SK-N-DZ (cell line): ENCODE measurements at regions not wholly inside any gene's neighbourhood (a gene's known extent, or its start where the extent isn't known, plus 50 kb on each side); places are given as distances from the start of the nearest gene placed in this dataset.

Experiments
- DNase-seq: peaks from one replicate; pipeline ENCODE4 v3.0.0-alpha.2; 2015; ENCODE audit warnings: low spot score

- DNase-seq, result no peak
Observed at GRCh38 chr1:163013826-163014600, 55.1 kb upstream of the RGS4 start.

GRCh38 chr1:163006051-163006834 is 62.9 kb upstream of the RGS4 start:
- no peak for DNase-seq

GRCh38 chr1:162997499-162998285 is 71.5 kb upstream of the RGS4 start:
- no peak for DNase-seq

- DNase-seq, result no peak
Observed at GRCh38 chr1:162996261-162996660, 72.9 kb upstream of the RGS4 start.

GRCh38 chr1:162994921-162995320 is 74.2 kb upstream of the RGS4 start:
- DNase-seq, result no peak

GRCh38 chr1:162993846-162994245 is 75.3 kb upstream of the RGS4 start:
- DNase-seq, result no peak

GRCh38 chr1:162992945-162993344 is 76.2 kb upstream of the RGS4 start:
- no peak for DNase-seq

- no peak for DNase-seq
Observed at GRCh38 chr1:162991444-162991843, 77.7 kb upstream of the RGS4 start.

GRCh38 chr1:162990665-162991064 is 78.5 kb upstream of the RGS4 start:
- DNase-seq, result no peak

- no peak for DNase-seq
Observed at GRCh38 chr1:162988869-162989268, 80.3 kb upstream of the RGS4 start.

- DNase-seq, result no peak
Observed at GRCh38 chr1:162987866-162988265, 81.3 kb upstream of the RGS4 start.

GRCh38 chr1:162985816-162986435 is 83.2 kb upstream of the RGS4 start:
- DNase-seq, result no peak

- no peak for DNase-seq
Observed at GRCh38 chr1:162984699-162985098, 84.5 kb upstream of the RGS4 start.

- no peak for DNase-seq
Observed at GRCh38 chr1:162983671-162984425, 85.3 kb upstream of the RGS4 start.

- DNase-seq, result no peak
Observed at GRCh38 chr1:162982364-162982763, 86.8 kb upstream of the RGS4 start.

- peak; percentile 44 for DNase-seq
Observed at GRCh38 chr1:162977944-162978568, 91.1 kb upstream of the RGS4 start.

- DNase-seq, result no peak
Observed at GRCh38 chr1:162976628-162977027, 92.5 kb upstream of the RGS4 start.

- DNase-seq, result no peak
Observed at GRCh38 chr1:162974810-162975209, 94.4 kb upstream of the RGS4 start.

GRCh38 chr1:162973381-162973795 is 95.8 kb upstream of the RGS4 start:
- DNase-seq, result no peak

GRCh38 chr1:162972773-162973172 is 96.4 kb upstream of the RGS4 start:
- no peak for DNase-seq

- DNase-seq, result peak; percentile 6
Observed at GRCh38 chr1:162970021-162970420, 99.1 kb upstream of the RGS4 start.
